Activated CD8-positive, alpha-beta memory T cell treated with anti-CD3 and anti-CD28 coated beads, Interleukin-2, amount 50 U/mL, for 1 hour (primary cell): ENCODE measurements at regions not wholly inside any gene's neighbourhood (a gene's known extent, or its start where the extent isn't known, plus 50 kb on each side); places are given as distances from the start of the nearest gene placed in this dataset.
"Not testable (repeated sequence)": the region's sequence is repeated elsewhere in the genome, so short reads cannot be mapped to it uniquely, and the experiment has no call there.

Experiments used
- DNase-seq: peaks from one replicate; pipeline ENCODE4 v3.0.0-alpha.2; 2020; ENCODE audit errors: extremely low read depth

DNA sequence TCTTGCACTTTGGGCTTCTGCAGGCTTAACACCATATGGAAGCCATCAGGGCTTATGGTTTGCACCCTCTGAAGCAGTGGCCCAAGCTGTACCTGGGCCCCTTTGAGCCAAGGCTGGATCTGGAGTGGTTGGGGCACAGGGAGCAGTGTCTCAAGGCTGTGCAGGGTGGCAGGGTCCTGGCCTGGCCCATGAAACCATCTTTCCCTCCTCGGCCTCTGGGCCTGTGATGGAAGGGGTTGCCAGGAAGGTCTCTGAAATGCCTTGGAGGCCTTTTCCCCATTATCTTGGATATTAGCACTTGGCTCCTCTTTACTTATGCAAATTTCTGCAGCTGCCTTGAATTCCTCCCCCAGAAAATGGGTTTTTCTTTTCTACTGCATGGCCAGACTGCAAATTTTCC is 134.7 kb upstream of the USP9X start:
- no peak for DNase-seq

DNA sequence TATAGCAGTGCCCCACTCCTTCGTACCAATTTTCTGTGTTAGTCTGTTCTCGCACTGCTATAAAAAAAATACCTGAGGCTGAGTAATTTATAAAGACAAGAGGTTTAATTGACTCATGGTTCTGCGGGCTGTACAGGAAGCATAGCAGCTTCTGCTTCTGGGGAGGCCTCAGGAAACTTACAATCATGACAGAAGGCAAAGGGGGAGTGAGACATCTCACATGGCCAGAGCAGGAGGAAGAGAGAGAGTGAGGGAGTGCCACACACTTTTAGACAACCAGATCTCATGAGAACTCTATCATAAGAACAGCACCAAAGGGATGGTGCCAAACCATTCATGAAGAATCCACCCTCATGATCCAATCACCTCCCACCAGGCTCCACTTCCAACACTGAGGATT is 133.8 kb upstream of the USP9X start:
- not testable (repeated sequence) for DNase-seq

DNA sequence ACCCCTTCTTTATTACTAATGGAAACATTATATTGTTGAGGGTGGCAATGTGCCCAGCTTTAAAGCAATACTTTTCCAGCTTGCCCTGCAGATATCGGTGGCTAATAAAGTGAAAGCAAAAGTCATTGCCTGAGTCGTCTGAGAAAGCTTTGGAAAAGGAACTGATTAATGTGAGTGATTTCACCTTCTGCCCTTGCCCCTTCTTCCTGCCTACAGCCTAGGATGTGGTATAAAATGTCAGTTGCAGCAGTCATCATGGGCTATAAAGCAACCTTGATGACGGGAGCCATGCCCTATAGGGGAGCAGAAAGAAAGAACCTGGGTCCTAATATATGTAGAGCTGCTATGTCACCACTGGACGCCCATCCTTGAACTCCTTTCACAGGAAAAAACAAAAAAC is 132.4 kb upstream of the USP9X start:
- no peak for DNase-seq

DNA sequence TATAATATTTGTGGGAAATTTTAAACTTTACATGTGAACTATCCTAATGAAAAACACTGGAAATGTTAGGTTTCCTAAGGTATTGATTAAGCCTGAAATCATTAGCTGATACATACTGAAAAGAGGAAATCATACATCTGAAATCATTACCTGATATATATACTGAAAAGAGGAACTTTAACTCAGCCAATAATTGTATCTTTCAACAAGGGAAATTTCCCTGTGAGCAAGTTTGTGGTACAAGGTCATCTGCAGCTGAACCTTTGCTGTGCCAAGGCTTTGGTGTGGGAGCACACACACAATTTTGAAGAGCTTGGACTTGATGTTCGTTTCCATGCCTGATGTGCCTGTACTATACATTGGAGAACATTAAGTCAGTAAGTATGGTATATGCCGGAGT is 131.9 kb upstream of the USP9X start:
- DNase-seq: no peak

DNA sequence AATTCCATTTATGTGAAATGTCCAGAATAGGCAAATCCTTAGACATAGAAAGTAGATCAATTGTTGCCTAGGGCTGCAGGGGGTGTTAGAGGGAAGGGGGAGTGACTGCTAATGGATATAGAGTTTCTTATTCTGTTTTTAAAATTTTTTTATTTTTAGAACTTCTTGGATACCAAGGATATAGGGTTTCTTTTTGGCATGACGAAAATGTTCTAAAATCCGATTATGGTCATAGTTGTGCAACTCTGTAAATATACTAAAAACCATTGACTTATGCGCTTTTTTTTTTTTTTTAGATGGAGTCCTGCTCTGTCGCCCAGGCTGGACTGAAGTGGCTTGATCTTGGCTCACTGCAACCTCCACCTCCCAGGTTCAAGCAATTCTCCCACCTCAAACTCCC is 125.2 kb upstream of the USP9X start:
- no peak for DNase-seq

DNA sequence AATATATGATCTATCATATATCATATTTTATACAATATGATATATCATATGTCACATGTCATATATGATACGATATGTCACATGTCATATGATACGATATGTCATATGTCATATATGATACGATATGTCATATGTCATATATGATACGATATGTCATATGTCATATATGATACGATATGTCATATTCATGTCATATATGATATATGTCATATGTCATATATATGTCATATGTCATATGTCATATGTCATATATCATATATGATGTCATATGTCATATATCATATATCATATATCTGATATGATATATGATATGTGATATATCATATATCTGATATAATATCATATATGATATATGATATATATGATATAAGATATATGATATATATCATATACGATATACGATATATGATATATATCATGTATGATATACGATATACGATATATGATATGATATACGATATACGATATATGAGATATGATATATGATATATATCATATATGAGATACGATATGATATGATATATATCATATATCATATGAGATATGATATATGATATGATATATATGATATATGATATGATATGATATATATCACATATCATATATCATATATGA is 122.3 kb upstream of the USP9X start:
- no peak for DNase-seq

DNA sequence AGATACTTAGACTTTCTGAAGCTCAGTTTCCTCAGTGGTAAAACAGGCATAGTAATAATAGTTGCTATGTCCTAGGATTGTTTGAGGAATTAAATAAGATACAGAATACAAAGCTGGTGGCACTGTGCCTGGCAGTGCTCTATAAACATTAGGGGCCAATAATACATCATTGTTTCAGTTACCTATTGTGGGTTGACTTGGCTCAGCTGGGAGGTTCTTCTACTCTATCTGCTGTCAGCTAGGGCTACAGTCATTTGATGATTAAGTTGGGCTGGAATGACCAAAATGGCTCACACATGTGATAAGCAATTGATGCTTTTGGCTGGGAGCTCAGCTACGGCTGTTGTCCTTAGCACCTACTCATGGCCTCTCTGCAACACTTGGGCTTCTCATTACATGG is 121.2 kb upstream of the USP9X start:
- DNase-seq: no peak

DNA sequence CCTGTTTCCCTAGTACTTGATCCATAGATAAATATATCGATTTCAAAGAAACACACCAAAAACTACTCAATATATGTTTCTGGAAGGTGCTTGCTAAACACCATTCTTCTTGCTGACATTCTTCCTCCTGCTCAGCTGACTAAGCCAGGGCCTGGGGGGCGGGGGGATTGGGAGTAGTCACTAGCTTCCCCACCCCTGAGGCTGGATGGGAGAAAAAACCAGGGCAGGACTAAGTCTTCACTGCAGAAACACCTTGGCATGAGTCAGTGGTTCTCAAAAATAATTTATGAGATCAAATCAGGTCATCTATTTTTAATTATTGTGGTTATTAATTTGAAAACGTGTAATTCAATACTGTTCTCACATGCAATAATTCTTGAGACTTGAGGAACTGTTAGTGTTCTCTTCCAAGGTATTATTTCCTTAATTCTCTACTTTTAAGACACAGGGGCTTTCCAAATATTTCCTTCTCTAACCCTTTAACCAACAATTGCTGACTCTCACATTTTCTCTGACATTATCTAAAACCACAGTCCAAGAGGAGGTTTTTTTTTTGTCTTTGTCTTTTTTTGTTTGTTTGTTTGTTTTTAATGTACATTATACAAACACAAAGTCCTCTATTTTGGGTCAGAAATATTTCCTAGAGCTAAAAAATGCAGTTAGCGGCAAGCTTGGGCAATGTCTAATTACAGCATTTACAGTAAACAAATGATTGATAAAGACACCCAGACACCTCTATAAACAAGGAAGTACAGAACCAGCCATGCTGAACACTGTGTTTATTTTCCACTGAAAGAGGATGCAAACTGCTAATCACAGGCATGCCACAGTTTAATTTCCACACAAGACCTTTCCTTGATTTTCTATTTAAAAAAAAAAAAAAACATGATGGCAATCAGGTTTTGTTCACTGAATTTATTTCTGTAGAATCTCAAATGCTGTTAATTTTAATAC is 120.3 kb upstream of the USP9X start:
- DNase-seq: no peak

DNA sequence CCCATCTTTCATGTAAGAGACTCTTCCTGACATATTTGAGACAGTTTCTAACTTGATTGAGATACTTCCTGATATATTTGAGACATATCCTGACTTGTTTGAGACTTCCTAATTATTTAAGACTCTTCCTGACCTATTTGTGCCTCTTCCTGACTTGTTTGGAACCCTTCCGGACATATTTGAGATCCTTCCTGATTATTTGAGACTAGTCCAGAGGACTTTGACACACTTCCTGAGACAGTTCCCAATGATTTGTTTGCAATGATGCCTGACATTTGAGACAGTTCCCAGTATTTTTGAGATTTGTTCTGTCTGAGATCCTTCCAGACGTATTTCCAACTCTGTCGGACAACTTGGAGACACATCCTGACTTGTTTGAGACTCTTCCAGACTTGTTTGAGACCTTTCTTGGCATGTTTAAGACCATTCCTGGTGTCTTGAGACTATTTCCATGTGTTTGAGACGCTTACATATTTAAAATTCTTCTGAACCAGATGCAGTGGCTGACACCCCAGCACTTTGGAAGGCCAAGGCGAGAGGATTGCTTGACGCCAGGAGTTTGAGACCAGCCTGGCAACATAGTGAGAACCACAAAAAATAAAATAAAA is 118.9 kb upstream of the USP9X start:
- DNase-seq: no peak

DNA sequence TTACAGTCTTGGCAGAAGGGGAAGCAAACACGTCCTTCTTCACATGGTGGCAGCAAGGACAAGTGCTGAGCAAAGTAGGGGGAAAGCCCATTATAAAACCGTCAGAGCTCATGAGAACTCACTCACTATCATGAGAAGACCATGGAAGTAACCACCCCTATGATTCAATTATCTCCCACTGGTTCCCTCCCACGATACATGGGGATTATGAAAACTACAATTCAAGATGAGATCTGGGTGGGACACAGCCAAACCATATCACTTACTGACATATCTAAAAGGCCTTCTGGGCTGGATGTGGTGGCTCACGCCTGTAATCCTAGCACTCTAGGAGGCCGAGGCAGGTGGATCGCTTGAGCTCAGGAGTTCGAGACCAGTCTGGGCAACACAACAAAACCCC is 117.1 kb upstream of the USP9X start:
- DNase-seq: no peak

DNA sequence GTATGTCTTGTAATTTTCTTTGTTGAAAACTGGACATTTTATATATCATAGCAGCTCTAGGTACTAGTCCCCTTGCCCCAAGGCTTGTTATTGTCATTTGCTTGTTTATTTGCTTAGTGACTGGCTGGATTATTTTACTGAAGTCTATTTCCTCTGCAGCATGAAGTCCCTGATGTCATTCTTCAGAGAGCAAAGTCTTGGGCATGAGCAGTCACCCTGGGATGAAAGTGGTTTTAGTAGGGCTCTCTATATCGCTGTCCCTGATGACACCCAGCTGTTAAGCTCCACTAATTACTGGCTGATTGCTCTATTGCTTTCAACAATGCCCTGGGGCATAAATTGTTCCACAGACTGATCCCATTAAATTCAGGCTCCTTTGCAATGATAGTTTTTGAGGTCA is 113.5 kb upstream of the USP9X start:
- DNase-seq: no peak

DNA sequence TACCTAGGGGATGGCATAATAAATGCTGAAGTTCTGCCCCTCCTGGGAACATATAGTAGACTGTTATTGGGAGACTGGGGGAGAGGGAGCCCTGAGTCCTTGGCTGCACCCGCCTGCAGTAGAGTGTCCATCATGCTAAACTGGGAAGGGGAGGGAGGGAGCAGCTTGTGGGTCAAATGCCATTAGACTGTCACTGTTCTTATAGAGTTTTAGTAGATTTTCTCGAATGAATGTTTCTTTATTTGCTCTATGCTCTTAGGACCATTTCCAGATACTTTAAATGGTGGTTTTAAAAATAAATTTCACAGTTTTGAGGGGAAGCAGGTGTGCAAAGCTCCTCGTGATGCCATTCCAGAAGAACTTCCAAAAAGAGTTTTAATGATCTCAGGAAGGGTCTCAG is 111.6 kb upstream of the USP9X start:
- no peak for DNase-seq

DNA sequence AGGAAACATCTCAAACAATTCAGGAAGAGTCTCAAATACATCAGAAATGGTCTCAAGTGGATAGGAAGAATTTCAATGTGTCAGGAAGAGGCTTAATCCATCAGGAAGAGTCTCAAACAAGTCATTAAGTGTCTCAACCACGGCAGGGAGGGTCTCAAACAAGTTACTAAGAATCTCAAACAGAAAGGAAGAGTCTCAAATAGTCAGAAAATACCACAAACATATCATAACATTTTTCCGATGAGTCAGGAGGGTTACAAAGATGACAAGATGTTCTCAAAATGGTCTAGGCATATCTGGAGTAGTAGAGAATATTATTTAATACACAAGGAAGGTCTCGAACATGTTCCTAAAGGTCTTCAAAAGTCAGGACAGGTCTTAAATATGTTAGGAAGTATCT is 109.3 kb upstream of the USP9X start:
- DNase-seq: no peak

DNA sequence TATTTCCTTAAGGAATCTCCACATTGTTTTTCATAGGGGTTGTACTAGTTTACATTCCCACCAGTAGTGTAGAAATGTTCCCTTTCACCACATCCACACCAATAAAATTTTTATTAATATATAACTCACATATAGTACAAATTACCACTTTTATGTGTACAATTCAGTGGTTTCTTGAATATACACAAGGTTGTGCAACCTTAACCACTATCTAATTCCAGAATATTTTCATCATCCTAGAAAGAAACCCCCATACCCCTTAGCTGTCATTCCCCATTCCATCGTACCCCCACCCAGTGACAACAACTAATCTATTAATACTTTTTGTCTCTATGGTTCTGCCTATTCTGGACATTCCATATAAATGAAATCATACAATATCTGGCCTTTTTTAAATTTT is 108.3 kb upstream of the USP9X start:
- no peak for DNase-seq

DNA sequence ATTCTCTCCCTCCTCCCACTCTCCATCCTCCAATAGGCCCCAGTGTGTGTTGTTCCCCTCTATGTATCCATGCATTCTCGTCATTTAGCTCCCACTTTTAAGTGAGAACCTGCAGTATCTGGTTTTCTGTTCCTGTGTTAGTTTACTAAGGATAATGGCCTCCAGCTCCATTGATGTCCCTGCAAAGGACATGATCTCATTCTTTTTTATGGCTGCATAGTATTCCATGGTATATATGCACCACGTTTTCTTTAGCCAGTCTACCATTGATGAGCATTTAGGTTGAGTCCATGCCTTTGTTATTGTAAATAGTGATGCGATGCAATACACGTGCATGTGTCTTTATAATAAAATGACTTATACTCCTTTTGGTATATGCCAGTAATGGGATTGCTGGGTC is 100.3 kb upstream of the USP9X start:
- DNase-seq: no peak

DNA sequence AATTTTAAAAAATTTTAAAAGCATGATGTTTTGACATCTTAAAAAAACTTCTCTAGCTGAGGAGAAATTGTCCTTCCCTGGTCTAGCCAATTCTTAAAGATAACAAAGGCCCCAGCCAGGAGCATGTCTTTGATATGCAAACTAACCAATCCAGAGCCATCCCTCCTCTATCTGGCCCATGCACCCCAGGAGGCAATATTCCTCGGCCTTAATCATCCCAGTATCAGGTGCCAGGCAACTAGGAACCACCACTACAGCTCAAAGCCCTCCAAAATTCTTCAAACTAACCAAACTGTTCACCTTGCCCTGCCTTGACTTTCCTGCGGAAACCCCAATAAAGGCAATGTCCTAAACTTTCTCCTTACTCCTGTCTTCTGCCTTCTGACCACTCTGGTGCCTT is 97.8 kb upstream of the USP9X start:
- DNase-seq: no peak

DNA sequence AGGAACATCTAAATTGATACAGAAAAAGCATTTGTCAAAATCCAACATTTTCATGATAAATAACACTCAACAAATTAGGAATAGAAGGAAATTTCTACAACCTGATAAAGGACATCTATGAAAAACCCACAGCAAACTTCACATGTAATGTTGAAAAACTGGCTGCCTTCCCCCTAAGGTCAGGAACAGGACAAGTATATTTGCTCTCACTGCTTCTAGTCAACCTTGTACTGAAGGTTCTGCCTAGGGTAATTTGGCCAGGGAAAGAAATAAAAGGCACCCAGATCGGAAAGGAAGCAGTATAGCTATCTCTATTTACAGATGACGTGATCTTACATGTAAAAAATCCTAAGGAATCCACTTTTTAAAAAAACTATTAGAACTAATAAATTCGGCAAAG is 97.1 kb upstream of the USP9X start:
- no peak for DNase-seq

DNA sequence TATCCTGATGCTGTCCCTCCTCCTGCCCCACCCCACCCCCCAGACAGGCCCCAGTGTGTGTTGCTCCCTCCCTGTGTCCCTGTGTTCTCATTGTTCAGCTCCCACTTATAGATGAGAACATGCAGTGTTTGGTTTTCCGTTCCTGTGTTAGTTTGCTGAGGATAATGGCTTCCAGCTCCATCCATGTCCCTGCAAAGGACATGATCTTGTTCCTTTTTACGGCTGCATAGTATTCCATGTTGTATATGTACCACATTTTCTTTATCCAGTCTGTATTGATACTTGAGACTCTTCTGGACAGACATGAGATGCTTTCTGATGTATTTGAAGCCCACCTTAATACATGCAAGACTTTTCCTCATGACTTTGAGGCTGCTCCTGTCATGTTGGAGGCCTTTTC is 91.8 kb upstream of the USP9X start:
- not testable (repeated sequence) for DNase-seq

DNA sequence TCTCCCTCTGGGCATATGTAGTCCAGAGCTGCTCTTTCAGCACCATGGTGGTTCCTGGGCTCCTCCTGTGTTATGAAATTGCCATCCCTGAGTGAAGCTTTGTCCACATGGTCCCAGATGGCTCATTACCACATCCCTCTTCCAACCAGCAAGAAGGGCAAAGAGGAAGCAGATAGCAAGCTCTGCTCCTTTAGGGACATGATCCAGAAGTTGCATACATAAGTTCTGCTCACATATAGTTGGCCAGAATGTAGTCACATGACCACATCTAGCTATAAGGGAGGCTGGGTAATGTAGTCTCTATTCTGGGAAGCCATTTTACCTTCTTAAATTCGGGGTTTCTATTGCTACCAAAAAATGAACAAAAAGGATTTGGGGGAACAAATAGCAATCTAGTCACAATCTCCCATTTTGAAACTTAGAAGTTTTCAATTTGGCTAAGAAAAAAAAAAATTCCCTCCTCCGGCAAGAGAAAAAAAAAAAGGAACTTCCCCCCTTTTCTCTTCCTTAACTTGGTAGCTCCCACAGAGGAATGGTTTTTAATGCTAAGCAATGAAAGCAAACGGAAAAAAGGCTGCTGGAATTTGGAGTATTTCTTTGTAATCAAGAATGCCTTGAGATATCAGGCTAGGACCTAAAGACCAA is 88.2 kb upstream of the USP9X start:
- DNase-seq: no peak

DNA sequence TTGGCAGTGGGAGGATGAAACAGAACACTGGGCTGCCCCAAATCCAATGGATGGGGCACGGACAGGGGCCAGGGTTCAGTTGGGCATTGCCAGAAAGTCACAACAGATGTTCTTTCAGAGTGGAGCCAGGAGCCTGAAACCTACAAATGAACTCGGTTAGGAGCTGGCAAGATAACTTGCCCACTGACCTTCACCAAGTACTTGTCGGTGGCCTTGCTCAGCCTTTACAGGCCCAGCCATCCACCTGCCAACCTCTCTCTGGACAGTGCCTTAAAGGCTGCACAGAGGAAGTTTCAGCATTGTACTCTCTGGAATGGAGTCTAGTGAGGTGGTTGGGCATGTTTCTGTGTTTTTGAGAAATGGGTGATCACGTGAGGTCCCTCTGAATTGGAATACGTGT is 87.1 kb upstream of the USP9X start:
- DNase-seq: no peak

DNA sequence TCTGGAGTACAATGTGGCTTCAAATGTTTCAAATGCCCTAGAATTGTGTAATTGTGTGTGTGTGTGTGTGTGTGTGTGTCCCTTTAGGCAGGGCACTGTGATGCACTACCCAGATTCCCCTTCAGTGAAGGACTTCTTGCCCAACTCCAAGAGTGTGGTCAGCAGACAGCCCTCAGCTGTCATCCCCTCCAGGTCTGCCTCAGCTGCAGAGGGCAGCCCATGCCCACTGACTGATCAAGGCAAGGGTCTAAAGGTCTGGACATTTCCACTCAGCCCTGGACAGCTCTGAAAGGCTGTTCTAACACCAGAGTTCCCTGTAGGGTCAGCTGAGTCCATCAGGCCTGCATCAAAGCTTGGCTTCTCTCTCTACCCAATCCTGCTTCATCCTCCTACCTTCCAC is 83.9 kb upstream of the USP9X start:
- no peak for DNase-seq

DNA sequence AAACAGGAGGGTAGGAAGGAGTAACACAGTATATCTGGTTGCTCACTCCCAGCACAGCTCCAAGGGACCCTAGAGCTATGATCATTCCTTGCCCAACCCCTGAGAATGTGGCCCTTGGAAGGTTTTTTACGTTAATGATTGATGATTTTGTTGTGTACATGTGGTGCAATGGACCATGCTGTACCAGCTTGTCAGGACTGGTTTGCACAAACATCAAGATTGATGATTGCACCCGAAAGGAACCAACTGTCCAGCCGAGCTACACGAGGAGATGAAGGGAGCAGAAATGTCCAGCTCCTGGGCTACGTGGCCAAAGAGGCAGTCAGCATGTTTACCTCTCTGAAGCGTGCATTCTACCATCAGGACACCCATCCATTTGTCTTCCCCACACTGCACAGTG is 83.2 kb upstream of the USP9X start:
- DNase-seq: no peak
